GM19455 (cell line): ENCODE measurements at regions not wholly inside any gene's neighbourhood (a gene's known extent, or its start where the extent isn't known, plus 50 kb on each side); places are given as distances from the start of the nearest gene placed in this dataset.
"Not testable (repeated sequence)": the region's sequence is repeated elsewhere in the genome, so short reads cannot be mapped to it uniquely, and the experiment has no call there.

Experiments used
- ATAC-seq: cut with Tn5 transposase; IDR thresholded peaks from one replicate; pipeline ENCODE4 v1.9.1; 2021; ENCODE audit not compliant: unreplicated experiment

- no peak for ATAC-seq
Observed at GRCh38 chr13:78540058-78540457, 63.3 kb downstream of the POU4F1 start.

GRCh38 chr13:78526044-78526443 is 77.3 kb downstream of the POU4F1 start:
- not testable (repeated sequence) for ATAC-seq

- no peak for ATAC-seq
Observed at GRCh38 chr13:78524936-78525335, 78.4 kb downstream of the POU4F1 start.

- ATAC-seq = no peak
Observed at GRCh38 chr13:78521091-78521490, 82.3 kb downstream of the POU4F1 start.

GRCh38 chr13:78520425-78520824 is 82.9 kb downstream of the POU4F1 start:
- no peak for ATAC-seq

- ATAC-seq = not testable (repeated sequence)
Observed at GRCh38 chr13:78518482-78518881, 84.9 kb downstream of the POU4F1 start.

- no peak for ATAC-seq
Observed at GRCh38 chr13:78499802-78500201, 103.5 kb downstream of the POU4F1 start.

- no peak for ATAC-seq
Observed at GRCh38 chr13:78497702-78498355, 105.5 kb downstream of the POU4F1 start.

GRCh38 chr13:78491978-78492377 is 111.4 kb downstream of the POU4F1 start:
- ATAC-seq = no peak

GRCh38 chr13:78490225-78490624 is 113.1 kb downstream of the POU4F1 start:
- not testable (repeated sequence) for ATAC-seq

- ATAC-seq = no peak
Observed at GRCh38 chr13:78487707-78488106, 115.6 kb downstream of the POU4F1 start.

GRCh38 chr13:78485803-78486202 is 117.5 kb downstream of the POU4F1 start:
- ATAC-seq = no peak

- no peak for ATAC-seq
Observed at GRCh38 chr13:78478183-78478582, 125.2 kb downstream of the POU4F1 start.

GRCh38 chr13:78476910-78477309 is 126.4 kb downstream of the POU4F1 start:
- ATAC-seq = no peak

- ATAC-seq = no peak
Observed at GRCh38 chr13:78468621-78469020, 134.7 kb downstream of the POU4F1 start.

GRCh38 chr13:78465250-78465649 is 138.1 kb downstream of the POU4F1 start:
- no peak for ATAC-seq

GRCh38 chr13:78460176-78460575 is 143.2 kb downstream of the POU4F1 start:
- ATAC-seq = no peak

- ATAC-seq = no peak
Observed at GRCh38 chr13:78443839-78444238, 159.5 kb downstream of the POU4F1 start.

GRCh38 chr13:78437781-78438180 is 165.6 kb downstream of the POU4F1 start:
- no peak for ATAC-seq

GRCh38 chr13:78436311-78436710 is 167.0 kb downstream of the POU4F1 start:
- ATAC-seq = no peak

- ATAC-seq = no peak
Observed at GRCh38 chr13:78431328-78431727, 172.0 kb downstream of the POU4F1 start.

GRCh38 chr13:78430811-78431210 is 172.5 kb downstream of the POU4F1 start:
- no peak for ATAC-seq

GRCh38 chr13:78430166-78430791 is 173.1 kb downstream of the POU4F1 start:
- no peak for ATAC-seq
